OCI-LY1 (cell line): ENCODE measurements at regions not wholly inside any gene's neighbourhood (a gene's known extent, or its start where the extent isn't known, plus 50 kb on each side); places are given as distances from the start of the nearest gene placed in this dataset.

Experiments
- CTCF ChIP-seq: fragments of 200-600 bp; sonication (generic), shearing (Covaris generic); IDR thresholded peaks from 2 replicates; pipeline ENCODE4 v1.5.1; 2017; ENCODE audit warnings: mild to moderate bottlenecking, antibody characterized with exemption, low read length, moderate library complexity, mixed read lengths
- EZH2 ChIP-seq: fragments of 200-600 bp; sonication (generic), shearing (Covaris generic); IDR thresholded peaks from 2 replicates; pipeline ENCODE4 v1.8.0; 2017; ENCODE audit warnings: borderline replicate concordance, mixed run types, mild to moderate bottlenecking, antibody characterized with exemption, low read length, moderate library complexity, mixed read lengths

- TF ChIP-seq CTCF (no peak), EZH2 (no peak)
These were observed 200.3 kb upstream of the ZWINT start for GRCh38 chr10:56561336-56561735.
